SK-N-SH (cell line): ENCODE measurements at regions not wholly inside any gene's neighbourhood (a gene's known extent, or its start where the extent isn't known, plus 50 kb on each side); places are given as distances from the start of the nearest gene placed in this dataset.
A peak's percentile ranks its signal among the peaks of the same experiment; 100 is the strongest.

ENCODE experiments used
- CTCF ChIA-PET: fragments of 300-600, 350-600 bp; formaldehyde crosslinking; extraction: SDS; loops from one replicate; lab custom pipeline; 2021; lab: Yijun Ruan, JAX
- POLR2A ChIA-PET: fragments of 350-600 bp; sonication (Branson Sonifier 250); formaldehyde crosslinking; extraction: SDS; loops from one replicate; lab custom pipeline; 2020; ENCODE audit warnings: antibody characterized with exemption, inconsistent platforms; lab: Yijun Ruan, JAX
- DNase-seq: peaks from one replicate; pipeline ENCODE4 v3.0.0; 2012
- H2AFZ ChIP-seq: fragments of 200-600 bp; sonication (generic); 2 replicates; pipeline ENCODE4 v1.8.1; 2016; ENCODE audit warnings: antibody characterized with exemption, mild to moderate bottlenecking, low read depth
- H3F3A ChIP-seq: fragments of 200-600 bp; sonication (generic); replicated peaks from 2 replicates; pipeline ENCODE3; 2016; ENCODE audit warnings: antibody characterized with exemption, mild to moderate bottlenecking; ENCODE audit not compliant: insufficient read depth
- H3K27ac ChIP-seq, 2 experiments: fragments of 200-500 bp in 1 of 2; fragments of 200-600 bp in 1 of 2; sonication (Bioruptor generic) in 1 of 2; sonication (generic), shearing (Covaris generic) in 1 of 2; 2 replicates each; pipeline versions ENCODE4 v1.5.1 to v1.6.1; 2014 to 2016; ENCODE audit warnings: low read depth in 2 of 2, inconsistent platforms in 1 of 2, low read length in 1 of 2, mild to moderate bottlenecking in 1 of 2, mixed read lengths in 1 of 2
- H3K27me3 ChIP-seq: fragments of 200-600 bp; sonication (generic), shearing (Covaris generic); 2 replicates; pipeline ENCODE4 v1.6.1; 2016; ENCODE audit warnings: mixed run types; ENCODE audit not compliant: insufficient read depth
- H3K36me3 ChIP-seq, 2 experiments: fragments of 200-500 bp in 1 of 2; fragments of 200-600 bp in 1 of 2; sonication (Bioruptor generic) in 1 of 2; sonication (generic) in 1 of 2; replicated peaks in 1 of 2; 2 replicates each; pipeline versions ENCODE3 to v1.5.1; 2014 to 2016; ENCODE audit warnings: low read length in 1 of 2, mild to moderate bottlenecking in 1 of 2; ENCODE audit not compliant: insufficient read depth in 2 of 2, control insufficient read depth in 1 of 2
- H3K4me1 ChIP-seq, 2 experiments: fragments of 200-500 bp in 1 of 2; fragments of 200-600 bp in 1 of 2; sonication (Bioruptor generic) in 1 of 2; sonication (generic), shearing (Covaris generic) in 1 of 2; 2 replicates each; pipeline versions ENCODE4 v1.5.1 to v1.6.1; 2014 to 2016; ENCODE audit warnings: low read depth in 1 of 2, low read length in 1 of 2, mixed run types in 1 of 2; ENCODE audit not compliant: insufficient read depth in 2 of 2, control insufficient read depth in 1 of 2
- H3K4me2 ChIP-seq: fragments of 200-600 bp; sonication (generic), shearing (Covaris generic); 2 replicates; pipeline ENCODE4 v1.6.1; 2017; ENCODE audit warnings: mixed run types
- H3K4me3 ChIP-seq, 2 experiments: fragments of 200-500 bp in 1 of 2; fragments of 200-600 bp in 1 of 2; sonication (Bioruptor generic) in 1 of 2; sonication (generic), shearing (Covaris generic) in 1 of 2; 2 replicates each; pipeline versions ENCODE4 v1.5.1 to v1.8.1; 2014 to 2016; ENCODE audit warnings: low read depth in 2 of 2, inconsistent platforms in 1 of 2, low read length in 1 of 2, mild to moderate bottlenecking in 1 of 2, mixed read lengths in 1 of 2, moderate library complexity in 1 of 2
- H3K79me2 ChIP-seq: fragments of 200-600 bp; sonication (generic); 2 replicates; pipeline ENCODE4 v1.8.1; 2017; ENCODE audit warnings: mild to moderate bottlenecking; ENCODE audit not compliant: insufficient read depth
- H3K9ac ChIP-seq: fragments of 200-600 bp; sonication (generic); 2 replicates; pipeline ENCODE4 v1.6.1; 2017; ENCODE audit warnings: mixed run types
- H3K9me2 ChIP-seq: fragments of 200-600 bp; sonication (generic); 2 replicates; pipeline ENCODE4 v1.6.1; 2017; ENCODE audit warnings: mixed run types
- H3K9me3 ChIP-seq: fragments of 200-600 bp; sonication (generic); 2 replicates; pipeline ENCODE4 v1.6.1; 2017; ENCODE audit warnings: mixed run types, mild to moderate bottlenecking, moderate library complexity
- H4K20me1 ChIP-seq: fragments of 200-600 bp; sonication (generic); 2 replicates; pipeline ENCODE4 v1.6.1; 2017; ENCODE audit warnings: mild to moderate bottlenecking, mixed run types; ENCODE audit not compliant: insufficient read depth
- CTCF ChIP-seq: fragments of 200-600 bp; sonication (generic); IDR thresholded peaks from 2 replicates; pipeline ENCODE4 v1.6.1; 2017; ENCODE audit warnings: antibody characterized with exemption, mild to moderate bottlenecking, moderate library complexity
- ELF1 ChIP-seq: IDR thresholded peaks from 2 replicates; pipeline ENCODE4 v1.4.0; 2012
- FOSL2 ChIP-seq: IDR thresholded peaks from 2 replicates; pipeline ENCODE4 v1.4.0; 2012; ENCODE audit warnings: low read depth, mild to moderate bottlenecking, moderate library complexity, borderline replicate concordance
- GATA2 ChIP-seq: sonication (generic); formaldehyde crosslinking; IDR thresholded peaks from 2 replicates; pipeline ENCODE4 v1.5.0; 2020; ENCODE audit warnings: mild to moderate bottlenecking, missing genetic modification reagents
- JUND ChIP-seq: IDR thresholded peaks from 2 replicates; pipeline ENCODE4 v1.4.0; 2012
- MAX ChIP-seq: IDR thresholded peaks from 2 replicates; pipeline ENCODE4 v1.4.0; 2012; ENCODE audit warnings: low read depth
- RCOR1 ChIP-seq: fragments of 150-350 bp; IDR thresholded peaks from 2 replicates; pipeline ENCODE4 v1.6.1; 2017; ENCODE audit warnings: antibody characterized with exemption, low read length
- RXRA ChIP-seq: IDR thresholded peaks from 2 replicates; pipeline ENCODE4 v1.4.0; 2012; ENCODE audit warnings: low read depth, mild to moderate bottlenecking, borderline replicate concordance
- TAF1 ChIP-seq: IDR thresholded peaks from 2 replicates; pipeline ENCODE4 v1.6.1; 2012; ENCODE audit warnings: low read depth, mild to moderate bottlenecking, low read length, moderate library complexity, borderline replicate concordance
- TEAD4 ChIP-seq: IDR thresholded peaks from 2 replicates; pipeline ENCODE4 v1.4.0; 2012; ENCODE audit warnings: mild to moderate bottlenecking, borderline replicate concordance; ENCODE audit not compliant: insufficient read depth
- USF1 ChIP-seq: IDR thresholded peaks from 2 replicates; pipeline ENCODE4 v1.4.0; 2012; ENCODE audit warnings: low read depth, borderline replicate concordance
- WGBS: methylation state at CpG from one replicate; pipeline ENCODE4 v1.1.6; 2017; ENCODE audit warnings: low lambda C conversion rate; 5-methylcytosine and 5-hydroxymethylcytosine counted together
- TF ChIP-seq, protein P1 (sequence below): IDR thresholded peaks from 2 replicates; pipeline ENCODE4 v1.4.0; 2012; ENCODE audit warnings: low read depth, borderline replicate concordance

DNA sequence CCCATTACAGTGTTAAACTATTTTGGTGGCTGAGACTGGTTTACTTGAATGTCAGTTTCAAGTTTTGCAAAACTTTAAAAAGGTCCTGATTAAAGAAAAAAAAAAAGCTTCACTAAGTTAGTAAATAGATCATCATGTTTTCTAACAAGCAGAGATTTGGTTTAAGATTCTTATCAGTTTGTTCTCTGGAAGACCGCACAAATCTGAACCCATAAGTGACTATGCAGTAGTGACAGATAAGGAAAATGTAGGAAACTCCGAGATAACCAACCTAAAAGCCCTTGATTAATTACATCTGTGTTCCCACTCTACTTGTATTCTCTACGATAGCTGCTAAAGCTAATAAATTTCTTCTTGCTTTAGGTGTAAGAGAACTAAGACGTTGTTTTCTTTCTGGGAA, 1799.8 kb upstream of the ADGRL3 start:
- H3K79me2 ChIP-seq, result no peaks in the 10 kb centered on the region
- no peak overlapping the region for H3K9ac ChIP-seq

More for the DNA sequence above, 1799.8 kb upstream of the ADGRL3 start:
- H3K9me3 ChIP-seq, result no peaks in the 10 kb centered on the region
- DNase-seq, result peak; percentile 26
- POLR2A ChIA-PET, result no interaction called here
- no peak overlapping the region for H3K4me2 ChIP-seq
- H3K27me3 ChIP-seq, result no peaks in the 10 kb centered on the region
- CTCF ChIA-PET, result no interaction called here
- no peaks in the 10 kb centered on the region; a peak in 1 of 4 replicates for H3K4me1 ChIP-seq
- H3K9me2 ChIP-seq, result no peaks in the 10 kb centered on the region
- TF ChIP-seq TAF1 (no peak), RCOR1 (peak; percentile 63; the same call in 1 of the 2 replicates), ELF1 (no peak), JUND (no peak), GATA2 (CRISPR knock-in tag) (peak; percentile 68), FOSL2 (no peak), TEAD4 (no peak), MAX (no peak), CTCF (no peak), RXRA (no peak), USF1 (no peak)
- TF ChIP-seq, protein P1, sequence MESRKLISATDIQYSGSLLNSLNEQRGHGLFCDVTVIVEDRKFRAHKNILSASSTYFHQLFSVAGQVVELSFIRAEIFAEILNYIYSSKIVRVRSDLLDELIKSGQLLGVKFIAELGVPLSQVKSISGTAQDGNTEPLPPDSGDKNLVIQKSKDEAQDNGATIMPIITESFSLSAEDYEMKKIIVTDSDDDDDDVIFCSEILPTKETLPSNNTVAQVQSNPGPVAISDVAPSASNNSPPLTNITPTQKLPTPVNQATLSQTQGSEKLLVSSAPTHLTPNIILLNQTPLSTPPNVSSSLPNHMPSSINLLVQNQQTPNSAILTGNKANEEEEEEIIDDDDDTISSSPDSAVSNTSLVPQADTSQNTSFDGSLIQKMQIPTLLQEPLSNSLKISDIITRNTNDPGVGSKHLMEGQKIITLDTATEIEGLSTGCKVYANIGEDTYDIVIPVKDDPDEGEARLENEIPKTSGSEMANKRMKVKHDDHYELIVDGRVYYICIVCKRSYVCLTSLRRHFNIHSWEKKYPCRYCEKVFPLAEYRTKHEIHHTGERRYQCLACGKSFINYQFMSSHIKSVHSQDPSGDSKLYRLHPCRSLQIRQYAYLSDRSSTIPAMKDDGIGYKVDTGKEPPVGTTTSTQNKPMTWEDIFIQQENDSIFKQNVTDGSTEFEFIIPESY, result no peak
- no peak overlapping the region for H3K27ac ChIP-seq
- H3K36me3 ChIP-seq, result no peaks in the 10 kb centered on the region
- no peaks in the 10 kb centered on the region for H3F3A ChIP-seq
- 9% methylated on average over 4 of the region's 4 CpGs for WGBS
- H2AFZ ChIP-seq, result no peak overlapping the region
- no peak overlapping the region for H3K4me3 ChIP-seq
- H4K20me1 ChIP-seq, result no peaks in the 10 kb centered on the region
